ENCODE measurements at regions not wholly inside any gene's neighbourhood (a gene's known extent, or its start where the extent isn't known, plus 50 kb on each side); places are given as distances from the start of the nearest gene placed in this dataset.

GRCh38 chr13:50187352-50188029 is 172.2 kb downstream of the KCNRG start:
- Histone ChIP-seq H3K36me3 (ENCODE audit: control insufficient read depth in 4 of 4, insufficient read depth in 4 of 4, low read length in 4 of 4) (no peaks in the 10 kb centered on the region), H3K4me3 (no peak overlapping the region), H3K9ac (ENCODE audit: insufficient read depth in 1 of 2, low read length in 2 of 2) (no peak overlapping the region), H3K4me1 (ENCODE audit: control insufficient read depth in 5 of 5, insufficient read depth in 5 of 5, low read length in 5 of 5) (no peaks in the 10 kb centered on the region), H3K27ac (ENCODE audit: low read depth in 1 of 2, low read length in 1 of 2) (no peak overlapping the region), H3K9me3 (ENCODE audit: control insufficient read depth in 4 of 4, insufficient read depth in 3 of 4, low read length in 3 of 4) (no peaks in the 10 kb centered on the region), H3K27me3 (ENCODE audit: control insufficient read depth in 3 of 3, insufficient read depth in 3 of 3, low read length in 2 of 3) (no peaks in the 10 kb centered on the region)
- WGBS, 2 donors = 85 to 90% methylated on average over 3 of the region's 3 CpGs
- DNase-seq (no peak), ATAC-seq (ENCODE audit: insufficient read depth, low FRiP score) (no peak)
- TF ChIP-seq CTCF (IDR thresholded peaks at IDR 0.05; ENCODE audit: control extremely low read depth, extremely low read depth) = no peak

- Histone ChIP-seq H3K27me3 (ENCODE audit: control insufficient read depth in 3 of 3, insufficient read depth in 3 of 3, low read length in 2 of 3) (no peaks in the 10 kb centered on the region), H3K9ac (ENCODE audit: insufficient read depth in 1 of 2, low read length in 2 of 2) (no peak overlapping the region), H3K36me3 (ENCODE audit: control insufficient read depth in 4 of 4, insufficient read depth in 4 of 4, low read length in 4 of 4) (no peaks in the 10 kb centered on the region), H3K4me1 (ENCODE audit: control insufficient read depth in 5 of 5, insufficient read depth in 5 of 5, low read length in 5 of 5) (no peaks in the 10 kb centered on the region), H3K27ac (ENCODE audit: low read depth in 1 of 2, low read length in 1 of 2) (no peak overlapping the region), H3K4me3 (no peak overlapping the region), H3K9me3 (ENCODE audit: control insufficient read depth in 4 of 4, insufficient read depth in 3 of 4, low read length in 3 of 4) (no peaks in the 10 kb centered on the region)
- WGBS, 2 donors = 92 to 97% methylated on average over 1 of the region's 1 CpG
- DNase-seq = no peak
- no peak for ATAC-seq (ENCODE audit: insufficient read depth, low FRiP score)
- no peak for TF ChIP-seq CTCF (IDR thresholded peaks at IDR 0.05; ENCODE audit: control extremely low read depth, extremely low read depth)
Measured at GRCh38 chr13:50188696-50189095, 173.5 kb downstream of the KCNRG start.

- TF ChIP-seq CTCF (IDR thresholded peaks at IDR 0.05; ENCODE audit: control extremely low read depth, extremely low read depth) = no peak
- no peak for ATAC-seq (ENCODE audit: insufficient read depth, low FRiP score)
- no peaks in the 10 kb centered on the region for H3K9me3 ChIP-seq (ENCODE audit: control insufficient read depth in 4 of 4, insufficient read depth in 3 of 4, low read length in 3 of 4)
- H3K9ac ChIP-seq (ENCODE audit: insufficient read depth in 1 of 2, low read length in 2 of 2) = no peak overlapping the region
- no peaks in the 10 kb centered on the region for H3K27me3 ChIP-seq (ENCODE audit: control insufficient read depth in 3 of 3, insufficient read depth in 3 of 3, low read length in 2 of 3)
- DNase-seq = no peak
- H3K36me3 ChIP-seq (ENCODE audit: control insufficient read depth in 4 of 4, insufficient read depth in 4 of 4, low read length in 4 of 4) = no peaks in the 10 kb centered on the region
- no peaks in the 10 kb centered on the region for H3K4me1 ChIP-seq (ENCODE audit: control insufficient read depth in 5 of 5, insufficient read depth in 5 of 5, low read length in 5 of 5)
- H3K27ac ChIP-seq (ENCODE audit: low read depth in 1 of 2, low read length in 1 of 2) = no peak overlapping the region
- WGBS, 2 donors = 96% methylated on average over 2 of the region's 2 CpGs
- H3K4me3 ChIP-seq = no peak overlapping the region
Measured at GRCh38 chr13:50189450-50189849, 174.2 kb downstream of the KCNRG start.

GRCh38 chr13:50191004-50191403 is 175.8 kb downstream of the KCNRG start:
- H3K36me3 ChIP-seq (ENCODE audit: control insufficient read depth in 4 of 4, insufficient read depth in 4 of 4, low read length in 4 of 4) = no peaks in the 10 kb centered on the region
- no peak for ATAC-seq (ENCODE audit: insufficient read depth, low FRiP score)
- no peak overlapping the region for H3K9ac ChIP-seq (ENCODE audit: insufficient read depth in 1 of 2, low read length in 2 of 2)
- no peaks in the 10 kb centered on the region for H3K4me1 ChIP-seq (ENCODE audit: control insufficient read depth in 5 of 5, insufficient read depth in 5 of 5, low read length in 5 of 5)
- H3K27me3 ChIP-seq (ENCODE audit: control insufficient read depth in 3 of 3, insufficient read depth in 3 of 3, low read length in 2 of 3) = no peaks in the 10 kb centered on the region
- H3K9me3 ChIP-seq (ENCODE audit: control insufficient read depth in 4 of 4, insufficient read depth in 3 of 4, low read length in 3 of 4) = no peaks in the 10 kb centered on the region
- no peak for TF ChIP-seq CTCF (IDR thresholded peaks at IDR 0.05; ENCODE audit: control extremely low read depth, extremely low read depth)
- 65 to 76% methylated on average over 1 of the region's 1 CpG for WGBS, 2 donors
- DNase-seq = no peak
- H3K27ac ChIP-seq (ENCODE audit: low read depth in 1 of 2, low read length in 1 of 2) = no peak overlapping the region
- H3K4me3 ChIP-seq = no peak overlapping the region

Measured in lung (tissue), 11 donors.